Nephron (organoid): ENCODE measurements at regions not wholly inside any gene's neighbourhood (a gene's known extent, or its start where the extent isn't known, plus 50 kb on each side); places are given as distances from the start of the nearest gene placed in this dataset.
"Not testable (repeated sequence)": the region's sequence is repeated elsewhere in the genome, so short reads cannot be mapped to it uniquely, and the experiment has no call there.

ENCODE experiments used
- H3K27ac Mint-ChIP-seq, 3 experiments: 2 replicates each; pipeline ENCODE4 v1.8.0; 2020; ENCODE audit warnings: mixed read lengths in 3 of 3, mild to moderate bottlenecking in 2 of 3, moderate library complexity in 1 of 3
- H3K27me3 Mint-ChIP-seq: 2 replicates; pipeline ENCODE4 v1.8.0; 2021; ENCODE audit warnings: low read depth, mild to moderate bottlenecking, moderate library complexity, mixed read lengths
- H3K36me3 Mint-ChIP-seq: 2 replicates; pipeline ENCODE4 v1.8.0; 2020; ENCODE audit warnings: low read depth, mixed read lengths
- H3K4me1 Mint-ChIP-seq: 2 replicates; pipeline ENCODE4 v1.8.0; 2020; ENCODE audit warnings: mixed read lengths
- H3K4me3 Mint-ChIP-seq, 3 experiments: 2 replicates each; pipeline ENCODE4 v1.8.0; 2020; ENCODE audit warnings: mild to moderate bottlenecking in 3 of 3, mixed read lengths in 3 of 3, moderate library complexity in 2 of 3
- H3K9me3 Mint-ChIP-seq: 2 replicates; pipeline ENCODE4 v1.8.0; 2020; ENCODE audit warnings: mixed read lengths
- CTCF ChIP-seq, 3 experiments: fragments of 200-600 bp; sonication (generic); IDR thresholded peaks; one replicate each; pipeline ENCODE4 v1.5.0; 2021; ENCODE audit warnings: antibody characterized with exemption in 3 of 3; ENCODE audit not compliant: unreplicated experiment in 3 of 3

- no peak for TF ChIP-seq CTCF (IDR thresholded peaks at IDR 0.05; ENCODE audit: unreplicated experiment in 3 of 3)
- H3K27ac Mint-ChIP-seq, result no peak overlapping the region
- no peaks in the 10 kb centered on the region for H3K27me3 Mint-ChIP-seq
- no peaks in the 10 kb centered on the region for H3K36me3 Mint-ChIP-seq
- peaks cover 5% of the 10 kb centered on the region for H3K4me1 Mint-ChIP-seq
- H3K4me3 Mint-ChIP-seq, result no peak overlapping the region
- no peaks in the 10 kb centered on the region for H3K9me3 Mint-ChIP-seq
Measured at GRCh38 chr18:30806823-30807222, 235.7 kb downstream of the DSC3 start.

GRCh38 chr18:30800800-30801199 is 241.7 kb downstream of the DSC3 start:
- Mint-ChIP-seq H3K27ac (no peak overlapping the region), H3K4me3 (no peak overlapping the region), H3K27me3 (no peaks in the 10 kb centered on the region), H3K9me3 (no peaks in the 10 kb centered on the region), H3K4me1 (peaks cover 9% of the 10 kb centered on the region), H3K36me3 (no peaks in the 10 kb centered on the region)
- TF ChIP-seq CTCF (IDR thresholded peaks at IDR 0.05; ENCODE audit: unreplicated experiment in 3 of 3), result no peak

- no peaks in the 10 kb centered on the region for H3K36me3 Mint-ChIP-seq
- H3K4me3 Mint-ChIP-seq, result no peak overlapping the region
- H3K27ac Mint-ChIP-seq, result peak overlapping the region in 2 of 3 experiments; percentile 43 to 72
- H3K27me3 Mint-ChIP-seq, result no peaks in the 10 kb centered on the region
- no peaks in the 10 kb centered on the region for H3K4me1 Mint-ChIP-seq
- no peak for TF ChIP-seq CTCF (IDR thresholded peaks at IDR 0.05; ENCODE audit: unreplicated experiment in 3 of 3)
- peaks cover 2% of the 10 kb centered on the region for H3K9me3 Mint-ChIP-seq
Measured at GRCh38 chr18:30792051-30792450, 250.5 kb downstream of the DSC3 start.

- not testable (repeated sequence) for H3K27ac Mint-ChIP-seq, H3K4me1 Mint-ChIP-seq, H3K36me3 Mint-ChIP-seq, H3K9me3 Mint-ChIP-seq, H3K4me3 Mint-ChIP-seq, H3K27me3 Mint-ChIP-seq
Measured at GRCh38 chr18:30788411-30788991, 254.0 kb downstream of the DSC3 start.

GRCh38 chr18:30787410-30787809 is 255.1 kb downstream of the DSC3 start:
- Mint-ChIP-seq H3K4me1 (no peaks in the 10 kb centered on the region), H3K9me3 (peaks cover 10% of the 10 kb centered on the region), H3K27me3 (no peaks in the 10 kb centered on the region), H3K4me3 (no peak overlapping the region), H3K27ac (no peak overlapping the region), H3K36me3 (no peaks in the 10 kb centered on the region)
- TF ChIP-seq CTCF (IDR thresholded peaks at IDR 0.05; ENCODE audit: unreplicated experiment in 3 of 3), result no peak

GRCh38 chr18:30781601-30782000 is 260.9 kb downstream of the DSC3 start:
- Mint-ChIP-seq H3K36me3 (no peaks in the 10 kb centered on the region), H3K4me1 (no peaks in the 10 kb centered on the region), H3K27ac (no peak overlapping the region), H3K9me3 (peaks cover 17% of the 10 kb centered on the region), H3K27me3 (no peaks in the 10 kb centered on the region), H3K4me3 (no peak overlapping the region)
- no peak for TF ChIP-seq CTCF (IDR thresholded peaks at IDR 0.05; ENCODE audit: unreplicated experiment in 3 of 3)
